ENCODE measurements at regions not wholly inside any gene's neighbourhood (a gene's known extent, or its start where the extent isn't known, plus 50 kb on each side); places are given as distances from the start of the nearest gene placed in this dataset.

DNA sequence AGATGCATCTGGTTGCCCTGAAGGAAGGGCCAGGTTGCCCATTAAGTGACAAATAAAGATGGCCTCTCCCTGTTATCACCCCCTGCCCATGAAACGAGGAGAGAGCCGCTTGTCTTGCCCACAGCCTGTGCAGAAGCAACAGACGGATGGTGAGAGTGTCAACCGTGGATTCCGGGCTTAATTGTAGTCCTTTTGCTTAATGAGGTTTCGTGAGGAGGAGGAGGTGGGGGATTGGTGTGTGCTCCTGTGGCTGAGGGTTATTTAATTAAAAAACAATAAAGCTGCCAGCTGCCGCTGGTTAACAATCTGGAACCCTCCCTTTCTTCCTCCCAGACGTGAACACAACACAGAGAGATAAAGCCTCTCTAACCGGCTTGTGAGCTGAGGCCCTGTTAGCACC is 188.0 kb upstream of the PARD3B start:
- no peak overlapping the region for H3K4me3 ChIP-seq (ENCODE audit: low read length)
- no peak overlapping the region for H3K27ac ChIP-seq (ENCODE audit: low read depth, low read length)
- H3K4me2 ChIP-seq (ENCODE audit: low read length): no peak overlapping the region
- no peaks in the 10 kb centered on the region for H3K27me3 ChIP-seq (ENCODE audit: control insufficient read depth, low read length)
- no peaks in the 10 kb centered on the region for H3K9me3 ChIP-seq (ENCODE audit: control insufficient read depth, insufficient read depth, low read length)
- no peaks in the 10 kb centered on the region for H3K9me2 ChIP-seq (replicated peaks; ENCODE audit: control insufficient read depth, low read length)
- H3K4me1 ChIP-seq (ENCODE audit: control insufficient read depth, low read length): no peaks in the 10 kb centered on the region
- H3K79me2 ChIP-seq (ENCODE audit: control insufficient read depth, low read length): no peaks in the 10 kb centered on the region
- TF ChIP-seq, protein P1, sequence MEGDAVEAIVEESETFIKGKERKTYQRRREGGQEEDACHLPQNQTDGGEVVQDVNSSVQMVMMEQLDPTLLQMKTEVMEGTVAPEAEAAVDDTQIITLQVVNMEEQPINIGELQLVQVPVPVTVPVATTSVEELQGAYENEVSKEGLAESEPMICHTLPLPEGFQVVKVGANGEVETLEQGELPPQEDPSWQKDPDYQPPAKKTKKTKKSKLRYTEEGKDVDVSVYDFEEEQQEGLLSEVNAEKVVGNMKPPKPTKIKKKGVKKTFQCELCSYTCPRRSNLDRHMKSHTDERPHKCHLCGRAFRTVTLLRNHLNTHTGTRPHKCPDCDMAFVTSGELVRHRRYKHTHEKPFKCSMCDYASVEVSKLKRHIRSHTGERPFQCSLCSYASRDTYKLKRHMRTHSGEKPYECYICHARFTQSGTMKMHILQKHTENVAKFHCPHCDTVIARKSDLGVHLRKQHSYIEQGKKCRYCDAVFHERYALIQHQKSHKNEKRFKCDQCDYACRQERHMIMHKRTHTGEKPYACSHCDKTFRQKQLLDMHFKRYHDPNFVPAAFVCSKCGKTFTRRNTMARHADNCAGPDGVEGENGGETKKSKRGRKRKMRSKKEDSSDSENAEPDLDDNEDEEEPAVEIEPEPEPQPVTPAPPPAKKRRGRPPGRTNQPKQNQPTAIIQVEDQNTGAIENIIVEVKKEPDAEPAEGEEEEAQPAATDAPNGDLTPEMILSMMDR (IDR thresholded peaks at IDR 0.05; ENCODE audit: low read depth, low read length, poor library complexity, severe bottlenecking): no peak
- no peak for TF ChIP-seq EZH2phosphoT487 (IDR thresholded peaks at IDR 0.05; ENCODE audit: borderline replicate concordance, low read length)
- H4K20me1 ChIP-seq (ENCODE audit: control insufficient read depth, insufficient read depth, low read depth, low read length): no peaks in the 10 kb centered on the region
- H3F3A ChIP-seq (ENCODE audit: control insufficient read depth, insufficient read depth): no peaks in the 10 kb centered on the region
- no peaks in the 10 kb centered on the region for H3K36me3 ChIP-seq (ENCODE audit: control insufficient read depth, low read length)

- Histone ChIP-seq H3K36me3 (ENCODE audit: control insufficient read depth, low read length) (no peaks in the 10 kb centered on the region), H3F3A (ENCODE audit: control insufficient read depth, insufficient read depth) (no peaks in the 10 kb centered on the region), H3K4me2 (ENCODE audit: low read length) (no peak overlapping the region), H3K79me2 (ENCODE audit: control insufficient read depth, low read length) (no peaks in the 10 kb centered on the region), H3K4me1 (ENCODE audit: control insufficient read depth, low read length) (no peaks in the 10 kb centered on the region), H3K27me3 (ENCODE audit: control insufficient read depth, low read length) (no peaks in the 10 kb centered on the region), H3K9me2 (replicated peaks; ENCODE audit: control insufficient read depth, low read length) (no peaks in the 10 kb centered on the region), H4K20me1 (ENCODE audit: control insufficient read depth, insufficient read depth, low read depth, low read length) (no peaks in the 10 kb centered on the region), H3K27ac (ENCODE audit: low read depth, low read length) (no peak overlapping the region), H3K9me3 (ENCODE audit: control insufficient read depth, insufficient read depth, low read length) (no peaks in the 10 kb centered on the region), H3K4me3 (ENCODE audit: low read length) (no peak overlapping the region)
- TF ChIP-seq, protein P1 (IDR thresholded peaks at IDR 0.05; ENCODE audit: low read depth, low read length, poor library complexity, severe bottlenecking): no peak
- no peak for TF ChIP-seq EZH2phosphoT487 (IDR thresholded peaks at IDR 0.05; ENCODE audit: borderline replicate concordance, low read length)
Measured at GRCh38 chr2:204359076-204359475, 186.2 kb upstream of the PARD3B start.

DNA sequence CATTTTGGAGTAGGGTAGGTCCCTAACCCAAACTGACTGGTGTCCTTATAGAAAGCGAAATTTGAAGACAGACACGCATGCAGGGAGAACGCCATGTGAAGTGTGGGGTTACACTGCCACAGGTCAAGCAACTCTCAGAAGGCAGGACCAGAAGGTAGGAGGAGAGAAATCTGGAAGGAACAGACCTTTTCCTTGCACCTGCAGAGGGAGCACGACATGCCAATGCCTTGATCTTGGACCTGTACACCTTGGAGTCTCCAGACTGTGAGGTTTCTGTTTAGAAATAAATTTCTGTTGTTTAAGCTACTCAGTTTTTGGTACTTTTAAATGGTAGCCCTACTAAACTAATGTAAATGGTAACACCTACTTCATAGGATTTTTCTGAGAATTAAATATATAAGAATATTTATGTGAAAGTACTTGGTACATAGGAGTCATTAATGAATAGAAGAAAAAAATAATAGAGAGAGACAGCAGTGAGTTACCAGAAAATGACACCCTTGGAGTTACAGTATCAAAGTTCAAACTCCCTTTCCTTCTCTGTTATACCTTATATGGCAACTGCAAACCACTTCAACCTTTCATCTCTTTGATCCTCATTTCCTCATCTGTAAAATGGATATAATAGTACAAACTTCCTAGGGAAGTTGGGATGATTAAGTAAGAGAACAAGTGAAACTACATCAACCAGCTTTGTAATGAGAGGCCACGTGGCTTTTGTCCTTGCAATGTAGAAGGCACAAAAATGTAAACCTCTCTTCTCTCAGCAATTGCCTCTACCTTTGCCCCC is 184.9 kb upstream of the PARD3B start:
- no peak overlapping the region for H3K27ac ChIP-seq (ENCODE audit: low read depth, low read length)
- no peaks in the 10 kb centered on the region for H3F3A ChIP-seq (ENCODE audit: control insufficient read depth, insufficient read depth)
- no peak overlapping the region for H3K4me2 ChIP-seq (ENCODE audit: low read length)
- H3K36me3 ChIP-seq (ENCODE audit: control insufficient read depth, low read length): no peaks in the 10 kb centered on the region
- H4K20me1 ChIP-seq (ENCODE audit: control insufficient read depth, insufficient read depth, low read depth, low read length): no peaks in the 10 kb centered on the region
- no peak overlapping the region for H3K4me3 ChIP-seq (ENCODE audit: low read length)
- H3K9me2 ChIP-seq (replicated peaks; ENCODE audit: control insufficient read depth, low read length): no peaks in the 10 kb centered on the region
- H3K4me1 ChIP-seq (ENCODE audit: control insufficient read depth, low read length): no peaks in the 10 kb centered on the region
- no peaks in the 10 kb centered on the region for H3K27me3 ChIP-seq (ENCODE audit: control insufficient read depth, low read length)
- H3K79me2 ChIP-seq (ENCODE audit: control insufficient read depth, low read length): no peaks in the 10 kb centered on the region
- TF ChIP-seq, protein P1 (IDR thresholded peaks at IDR 0.05; ENCODE audit: low read depth, low read length, poor library complexity, severe bottlenecking): no peak
- no peak for TF ChIP-seq EZH2phosphoT487 (IDR thresholded peaks at IDR 0.05; ENCODE audit: borderline replicate concordance, low read length)
- no peaks in the 10 kb centered on the region for H3K9me3 ChIP-seq (ENCODE audit: control insufficient read depth, insufficient read depth, low read length)

Data from DOHH2 (cell line).